Activated CD8-positive, alpha-beta memory T cell treated with anti-CD3 and anti-CD28 coated beads, Interleukin-2, amount 50 U/mL, for 1 hour (primary cell): ENCODE measurements at regions not wholly inside any gene's neighbourhood (a gene's known extent, or its start where the extent isn't known, plus 50 kb on each side); places are given as distances from the start of the nearest gene placed in this dataset.

Source experiments
- DNase-seq: peaks from one replicate; pipeline ENCODE4 v3.0.0-alpha.2; 2020; ENCODE audit errors: extremely low read depth

DNA sequence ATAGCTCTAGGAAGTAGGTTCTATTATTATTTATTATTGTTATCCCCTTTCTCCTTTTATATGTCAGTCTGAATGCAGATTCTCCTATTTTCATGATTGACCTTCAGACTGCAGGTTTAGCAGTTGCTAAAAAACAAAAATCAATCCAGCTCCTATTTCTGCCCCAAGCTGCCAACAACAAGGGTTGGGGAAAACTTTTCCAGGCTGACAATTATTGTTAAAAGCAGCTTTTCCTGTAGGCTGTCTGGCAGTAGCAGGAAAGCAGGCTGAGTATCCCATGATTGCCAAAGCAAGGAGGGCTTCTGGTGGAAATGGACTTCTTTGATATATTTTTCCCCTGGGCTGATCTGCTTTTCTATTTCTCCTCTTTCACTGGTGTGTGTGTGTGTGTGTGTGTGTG is 78.0 kb upstream of the CTLA4 start:
- DNase-seq = no peak

DNA sequence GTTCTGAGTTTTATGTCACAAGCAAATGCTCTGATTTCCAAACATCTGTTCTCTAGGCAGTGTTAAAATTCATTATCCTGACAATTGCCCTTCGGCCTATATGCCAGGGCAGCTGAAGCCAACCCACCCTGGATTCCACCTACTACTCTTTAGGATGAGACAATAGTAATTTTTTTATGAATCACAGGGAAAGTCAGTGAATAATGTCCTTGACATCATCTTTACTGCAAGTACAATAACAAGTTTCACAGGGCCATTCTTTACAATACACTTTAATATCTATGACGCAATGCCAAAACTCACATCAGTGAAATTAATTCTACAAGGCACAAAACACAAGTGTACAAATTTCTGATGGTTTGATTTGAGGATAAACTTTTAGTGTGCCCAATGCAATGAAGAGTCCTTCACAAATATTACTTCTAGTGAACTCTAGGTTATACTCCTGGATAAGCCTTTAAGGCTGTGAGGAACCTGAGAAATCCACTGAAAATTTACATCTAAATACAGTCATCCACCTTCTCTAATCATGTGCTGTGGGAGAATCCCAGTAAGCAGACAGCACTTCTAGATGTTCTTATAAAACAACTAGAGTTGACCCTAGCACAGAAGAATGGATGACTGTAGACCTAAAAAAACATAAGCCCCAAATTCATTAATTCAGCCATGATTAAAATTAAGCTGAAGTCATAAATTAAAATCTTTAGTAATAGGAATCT is 77.3 kb upstream of the CTLA4 start:
- no peak for DNase-seq

DNA sequence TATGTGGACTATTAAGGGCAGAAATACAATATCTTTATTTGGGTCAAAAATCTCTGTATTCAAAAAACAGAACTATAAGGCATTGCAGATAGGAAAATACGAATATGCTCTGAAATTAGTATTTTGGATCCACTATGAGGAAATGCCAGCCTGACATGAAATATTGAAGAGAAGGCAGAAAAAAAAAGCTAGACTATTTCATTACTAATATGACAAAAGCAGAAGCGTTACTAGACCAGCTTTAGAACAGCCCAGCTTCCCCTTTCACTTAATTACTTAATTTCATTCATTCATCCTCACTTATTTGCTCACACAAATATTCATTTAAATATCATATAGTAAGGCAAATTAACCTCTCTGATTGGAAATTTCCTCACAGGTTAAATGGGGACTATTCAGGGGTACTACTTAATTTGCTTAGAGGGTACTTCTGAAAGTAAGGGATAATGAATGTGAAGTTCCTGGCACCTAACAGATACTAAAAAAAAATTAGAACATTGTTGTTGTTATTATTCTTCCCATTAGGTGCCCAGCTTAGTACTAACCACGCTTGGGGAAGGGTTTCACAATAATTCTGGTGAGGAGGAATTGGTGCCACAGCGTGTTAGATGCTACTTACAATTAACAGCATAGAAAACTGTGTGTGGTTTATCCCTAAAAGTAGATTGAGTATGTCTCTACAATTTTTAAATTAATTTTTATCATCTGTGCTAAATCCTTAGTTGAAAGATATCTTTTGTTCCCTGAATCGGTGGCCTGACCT is 71.1 kb upstream of the CTLA4 start:
- DNase-seq = no peak

DNA sequence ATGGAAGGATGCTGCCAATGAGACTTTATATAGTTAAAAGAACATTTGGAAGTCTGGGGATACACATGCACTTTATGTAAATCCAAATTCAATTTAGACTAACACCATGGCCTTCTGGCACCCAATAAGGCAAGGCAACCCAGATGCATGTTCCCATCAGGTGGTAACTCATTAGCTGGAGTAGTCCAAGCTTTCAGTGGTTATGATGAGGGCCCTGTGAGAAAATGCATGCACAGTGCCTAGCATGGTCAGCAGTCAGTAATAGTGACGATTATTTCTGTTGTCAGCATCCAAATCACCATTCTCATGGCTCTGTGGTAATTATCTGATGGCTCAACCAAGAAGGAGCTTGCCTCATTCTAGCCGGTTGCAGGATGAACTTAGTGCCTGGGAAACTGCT is 70.3 kb upstream of the CTLA4 start:
- DNase-seq = no peak

DNA sequence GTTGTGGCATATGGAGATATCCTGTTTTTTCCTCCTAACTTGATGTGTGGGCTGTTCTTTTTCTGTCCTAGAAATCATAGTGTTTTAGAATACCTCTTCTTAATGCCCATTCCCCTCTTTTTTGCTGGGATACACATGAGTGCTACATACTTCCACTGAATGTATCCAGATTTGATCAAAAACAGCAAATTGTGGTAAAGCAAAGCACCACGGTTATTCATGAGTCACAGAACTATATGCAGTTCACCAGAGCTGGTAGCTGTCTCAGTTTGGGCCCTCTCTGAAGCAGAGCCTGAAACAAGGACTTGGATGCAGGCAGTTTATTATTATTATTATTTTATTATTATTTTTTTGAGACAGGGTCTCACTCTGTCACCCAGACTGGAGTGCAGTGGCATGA is 69.9 kb upstream of the CTLA4 start:
- no peak for DNase-seq

DNA sequence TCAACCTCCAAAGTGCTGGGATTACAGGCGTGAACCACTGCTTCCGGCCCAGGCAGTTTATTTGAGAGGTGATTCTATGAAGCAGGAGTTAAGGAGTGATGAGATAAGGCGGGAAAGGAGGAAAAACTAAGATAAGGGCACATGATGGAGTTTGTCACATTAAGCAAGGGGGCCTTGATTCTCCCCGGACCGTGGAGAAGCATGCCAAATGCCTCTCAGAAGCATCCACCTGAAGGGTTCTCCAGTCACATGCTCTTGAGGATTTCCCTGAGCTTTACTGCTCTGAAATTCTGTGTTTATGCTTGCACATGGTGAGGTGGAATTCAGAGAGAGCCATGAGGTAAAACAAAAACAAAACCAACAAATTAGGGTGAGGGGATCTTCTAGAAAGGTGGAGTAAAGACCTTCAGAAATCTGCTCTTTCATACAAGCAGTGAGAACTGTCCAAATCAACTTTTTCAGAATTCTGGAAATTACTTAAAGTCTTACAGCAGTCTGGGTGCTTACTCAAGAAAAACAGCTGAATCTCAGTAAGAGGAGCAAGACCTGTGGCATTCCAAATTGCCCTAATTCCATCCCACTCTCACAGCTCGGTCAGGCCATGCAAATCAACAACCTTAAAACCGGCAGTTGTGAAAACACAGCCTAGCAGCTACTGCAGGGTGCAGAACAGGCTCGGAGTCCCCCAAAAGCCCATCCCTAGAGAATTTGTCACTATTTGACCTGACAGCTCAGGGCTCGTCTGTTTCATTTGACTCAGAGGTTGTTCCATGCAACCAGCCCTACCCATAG is 69.1 kb upstream of the CTLA4 start:
- no peak for DNase-seq

DNA sequence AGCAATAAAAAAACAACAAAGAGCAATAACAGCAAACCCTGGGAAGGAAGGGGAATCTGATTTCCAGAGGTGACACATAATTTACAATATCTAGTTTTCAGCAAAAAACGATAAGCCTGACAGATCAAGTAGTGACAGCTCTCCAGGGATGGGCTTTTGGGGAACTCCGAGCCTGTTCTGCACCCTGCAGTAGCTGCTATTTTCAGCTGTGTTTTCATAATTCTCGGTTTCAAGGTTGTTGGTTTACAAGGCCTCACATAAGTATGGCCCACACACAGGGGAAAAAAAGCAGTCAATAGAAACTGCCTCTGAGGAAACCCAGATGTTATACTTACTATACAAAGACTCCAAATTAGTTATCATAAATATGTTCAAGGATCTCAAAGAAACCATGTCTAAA is 67.7 kb upstream of the CTLA4 start:
- no peak for DNase-seq

DNA sequence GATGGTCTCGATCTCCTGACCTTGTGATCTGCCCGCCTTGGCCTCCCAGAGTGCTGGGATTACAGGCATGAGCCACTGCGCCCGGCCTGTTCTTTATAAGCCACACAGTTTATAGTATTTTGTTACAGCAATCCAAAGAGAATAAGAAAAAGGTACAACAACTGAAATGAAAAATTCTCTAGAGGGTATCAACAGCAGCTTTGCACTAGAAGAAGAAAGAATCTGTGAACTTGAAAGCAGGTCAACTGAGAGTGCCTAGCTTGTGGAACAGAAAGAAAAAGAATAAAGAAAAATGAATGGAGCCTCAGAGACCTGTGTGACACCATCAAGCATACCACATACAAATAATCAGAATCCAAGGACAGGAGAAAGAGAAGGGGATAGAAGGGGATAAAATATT is 66.8 kb upstream of the CTLA4 start:
- no peak for DNase-seq

DNA sequence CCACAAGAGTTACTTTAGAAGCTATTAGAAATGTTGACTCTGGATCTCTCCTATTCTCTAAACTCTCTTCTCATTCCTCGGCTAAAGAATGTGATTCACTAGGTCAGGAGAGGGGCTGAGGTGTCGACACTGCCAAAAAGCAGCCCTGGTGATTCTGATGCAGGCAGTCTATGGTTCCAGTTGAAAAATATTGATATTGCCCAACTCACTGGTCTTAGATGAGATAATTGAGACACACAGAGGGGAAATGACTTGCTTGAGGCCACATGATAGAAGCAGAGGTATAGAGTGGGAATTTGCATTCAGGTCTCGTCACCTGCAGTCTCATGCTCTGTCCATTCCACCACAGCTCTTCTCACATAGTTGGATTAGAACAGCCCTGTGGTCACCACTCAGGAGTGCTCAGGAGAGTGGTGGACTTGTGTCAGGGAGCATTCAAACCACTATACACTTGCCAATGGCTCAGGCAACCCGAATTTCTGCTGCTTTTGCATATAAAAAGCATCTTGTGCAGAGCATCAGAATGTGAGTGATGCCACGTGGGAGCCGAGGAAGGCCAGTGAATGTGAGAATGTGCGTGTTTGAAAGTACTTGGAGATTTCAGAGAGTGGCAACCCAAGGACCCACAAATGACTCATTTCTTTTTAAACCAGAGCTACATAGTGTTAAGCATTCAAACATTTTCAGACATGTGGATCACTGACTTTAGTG is 65.1 kb upstream of the CTLA4 start:
- no peak for DNase-seq

DNA sequence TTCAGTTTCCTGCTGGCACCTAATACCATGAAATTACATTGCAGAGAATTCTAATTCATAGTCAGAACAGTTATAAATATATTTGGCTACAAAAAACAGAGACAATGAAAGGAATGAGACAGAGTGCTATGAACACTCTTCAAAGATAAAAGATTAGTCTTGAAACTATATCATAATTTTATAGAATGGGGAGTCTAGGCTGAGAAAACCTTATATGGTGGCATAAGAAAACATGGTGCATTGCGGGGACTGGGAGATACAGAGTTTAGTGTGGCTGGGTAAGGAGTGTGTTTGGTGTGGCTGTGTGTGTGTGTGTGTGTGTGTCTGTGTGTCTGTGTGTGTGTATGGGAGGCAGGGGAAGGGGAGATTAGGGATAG is 64.5 kb upstream of the CTLA4 start:
- no peak for DNase-seq

DNA sequence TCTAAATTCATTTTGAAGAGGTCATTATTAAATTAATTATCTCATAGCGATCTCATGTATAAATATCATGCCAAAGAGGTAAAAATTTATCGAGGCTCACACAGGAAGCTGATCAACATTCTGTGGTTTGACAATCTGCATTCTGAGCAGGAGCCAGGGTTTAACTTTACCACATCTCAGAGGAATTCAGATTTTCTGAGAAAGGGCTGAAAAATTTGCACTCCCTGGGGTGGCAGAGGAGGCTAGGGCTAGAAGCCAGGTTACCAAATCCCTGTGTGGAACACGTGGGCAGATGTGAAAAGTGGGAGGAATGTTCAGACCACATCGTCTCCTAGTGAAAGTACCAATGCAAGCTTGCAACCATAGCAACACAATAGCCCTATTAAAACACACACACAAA is 63.5 kb upstream of the CTLA4 start:
- no peak for DNase-seq

DNA sequence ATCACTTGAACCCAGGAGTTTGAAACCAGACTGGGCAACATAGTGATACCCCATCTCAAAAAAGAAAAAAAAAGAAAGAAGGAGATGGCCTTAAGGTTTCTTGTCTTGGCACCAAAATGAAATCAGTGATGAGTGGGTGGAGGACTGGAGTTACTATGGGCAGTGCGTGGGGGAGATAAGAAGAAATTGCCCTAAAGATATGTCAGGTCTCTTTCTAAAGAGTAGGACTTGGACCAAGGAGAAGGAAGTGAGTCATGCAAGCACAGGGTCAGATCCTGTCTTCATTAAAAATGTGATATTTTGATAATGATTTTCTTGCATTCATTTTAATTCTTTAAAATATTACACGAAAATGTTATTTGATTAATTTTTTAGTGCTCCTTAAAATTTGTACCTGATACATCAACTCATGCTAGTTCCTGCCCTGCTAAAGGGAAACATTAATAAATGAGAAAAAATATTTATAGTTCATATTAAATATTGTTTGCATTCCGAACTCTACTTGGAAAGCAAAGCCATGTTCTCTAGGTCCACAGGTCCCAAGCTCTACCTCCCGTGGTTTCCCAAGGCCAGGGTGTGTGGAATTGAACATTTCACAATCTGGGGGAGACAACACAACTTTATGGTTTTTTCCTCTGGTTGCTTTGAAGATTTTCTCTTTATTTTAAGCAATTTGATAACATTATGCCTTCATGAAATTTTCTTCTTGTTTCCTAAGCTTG is 62.6 kb upstream of the CTLA4 start:
- no peak for DNase-seq

DNA sequence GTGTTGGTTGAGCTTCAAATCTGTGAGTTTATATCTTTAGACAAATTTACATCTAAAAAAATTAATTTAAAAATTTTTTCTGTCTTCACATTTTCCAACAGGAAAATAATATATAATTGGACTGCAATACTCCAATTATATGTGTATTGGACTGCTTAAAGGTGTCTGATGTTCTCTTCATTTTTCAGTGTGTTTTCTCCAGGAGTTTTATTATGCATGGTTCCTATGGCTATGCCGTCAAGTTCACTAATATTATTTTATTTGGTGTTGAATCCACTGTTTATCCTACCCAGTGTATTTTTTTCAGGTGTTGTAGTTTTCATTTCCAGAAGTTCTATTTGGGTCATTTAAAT is 62.1 kb upstream of the CTLA4 start:
- no peak for DNase-seq

DNA sequence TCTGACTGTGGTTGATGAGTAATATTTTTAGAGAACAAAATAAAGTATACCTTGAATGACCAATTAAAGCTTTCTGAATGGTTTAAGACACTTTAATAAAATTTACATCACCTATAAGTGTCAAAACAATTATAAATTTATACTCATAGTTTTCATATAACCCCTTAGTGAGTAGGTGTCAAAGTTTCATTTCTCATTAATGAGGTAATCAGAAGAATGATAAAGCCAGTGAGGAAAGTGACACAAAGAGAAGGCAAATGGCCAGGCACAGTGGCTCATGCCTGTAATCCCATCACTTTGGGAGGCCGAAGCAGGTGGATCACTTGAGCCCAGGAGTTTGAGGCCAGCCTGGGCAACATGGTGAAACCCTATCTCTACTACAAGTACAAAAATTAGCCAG is 60.8 kb upstream of the CTLA4 start:
- no peak for DNase-seq

DNA sequence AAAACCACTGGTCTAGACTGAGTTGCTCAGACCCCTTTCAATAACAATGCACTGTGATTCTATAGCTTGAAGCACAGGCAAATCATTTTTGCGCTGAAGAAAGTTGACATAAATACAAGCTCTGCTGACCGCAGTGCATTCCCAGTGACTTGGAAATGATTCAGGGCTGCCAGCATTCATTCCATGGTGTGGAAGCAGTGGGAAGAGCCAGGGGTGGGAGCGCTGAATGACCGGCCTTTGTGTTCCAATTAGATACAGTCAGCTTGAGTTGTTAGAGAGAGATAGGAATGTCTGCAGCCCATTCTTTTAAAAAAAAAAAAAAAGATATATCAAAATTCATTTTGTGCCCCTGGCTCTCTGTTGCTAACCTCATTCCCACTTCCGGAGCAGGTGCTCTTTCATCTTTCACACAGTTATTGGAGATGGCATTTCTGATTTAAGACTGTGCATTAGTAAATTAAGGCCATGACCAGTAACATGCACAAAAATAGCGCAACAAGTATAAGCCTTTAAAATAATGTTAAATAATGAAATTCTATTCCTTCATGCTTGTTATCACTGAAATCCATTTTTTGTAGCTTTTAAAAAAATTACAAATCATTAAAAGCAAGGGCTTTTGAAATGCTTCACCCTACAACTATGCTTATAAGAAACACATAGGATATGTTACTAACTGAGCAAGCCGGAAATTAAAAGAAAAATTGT is 59.4 kb upstream of the CTLA4 start:
- no peak for DNase-seq

DNA sequence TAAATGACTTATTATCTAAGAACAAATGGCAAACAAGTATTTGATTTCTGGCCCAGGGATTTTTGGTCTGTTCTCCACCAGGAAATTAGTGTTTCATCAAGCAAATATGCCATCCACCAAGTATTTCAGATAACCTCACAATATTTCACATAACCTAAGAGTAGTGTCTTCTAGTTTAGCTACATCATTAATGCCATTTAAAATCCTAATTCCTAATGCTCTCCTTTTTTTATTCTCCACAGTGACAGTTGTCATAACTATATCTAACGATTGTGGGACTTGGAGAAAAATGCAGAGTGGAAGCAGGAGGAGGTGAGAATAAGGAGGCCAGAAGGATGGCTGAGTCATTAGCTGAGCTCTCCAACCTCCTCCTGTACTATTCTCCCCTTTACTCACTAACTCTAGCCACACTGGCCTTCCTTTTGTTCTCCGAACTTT is 58.5 kb upstream of the CTLA4 start:
- DNase-seq = no peak

DNA sequence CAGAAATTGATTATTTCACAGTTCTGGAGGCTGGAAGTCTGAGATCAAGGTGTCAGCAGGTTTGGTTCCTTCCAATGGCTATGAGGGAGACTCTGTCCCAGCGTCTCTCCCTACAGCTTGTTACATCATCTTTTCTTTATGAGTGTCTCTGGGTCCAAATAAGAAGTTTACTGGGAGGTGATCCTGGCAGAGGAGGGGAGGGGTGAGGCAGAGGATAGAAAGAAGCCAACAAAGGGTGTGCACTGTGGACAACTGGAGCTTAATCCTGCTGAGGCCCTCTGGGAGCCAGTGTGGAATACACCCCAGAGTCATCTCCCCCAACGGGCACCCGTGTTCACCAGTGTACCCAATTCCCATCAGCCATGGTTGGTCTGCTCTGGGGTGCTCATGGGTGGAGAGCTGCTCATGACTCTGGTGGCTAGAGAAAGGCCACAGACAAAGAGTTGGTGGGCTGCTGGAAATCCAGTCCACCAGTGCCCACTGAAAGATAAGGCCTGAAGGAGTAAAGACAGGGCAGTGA is 57.5 kb upstream of the CTLA4 start:
- DNase-seq = no peak

DNA sequence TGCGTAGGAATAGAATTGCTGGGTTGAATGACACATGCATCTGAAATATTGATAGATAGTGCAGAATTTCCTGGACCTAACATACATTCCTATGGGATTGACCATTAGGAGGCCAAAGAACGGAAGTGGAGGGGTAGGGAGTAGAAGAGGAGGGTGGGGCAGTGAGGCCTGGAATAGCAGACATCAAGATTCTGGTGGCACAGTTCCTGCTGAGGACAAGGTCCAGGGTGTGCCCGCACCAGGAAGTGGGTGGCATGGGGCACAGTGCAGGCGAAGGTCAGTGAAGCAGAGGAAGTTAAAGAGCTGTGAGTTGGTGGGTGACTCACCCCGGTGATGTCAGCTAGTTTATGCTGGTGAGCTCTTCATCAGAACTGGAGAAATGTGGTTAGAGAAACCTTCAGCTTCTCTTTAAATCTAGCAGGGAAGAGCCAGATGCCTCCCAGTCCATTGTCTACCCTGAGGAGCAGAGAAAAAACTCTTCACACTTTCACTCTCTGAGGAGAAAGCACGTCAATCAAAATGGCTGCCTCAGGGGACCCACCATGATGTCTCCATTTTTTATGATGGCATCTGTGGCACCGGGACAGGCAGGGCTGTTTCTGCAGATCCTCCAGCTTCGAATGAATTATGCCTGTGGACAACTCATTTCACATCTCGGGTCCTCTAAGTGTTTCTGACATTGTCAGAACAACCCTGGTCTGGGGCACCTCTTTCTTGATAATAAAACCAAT is 55.9 kb upstream of the CTLA4 start:
- DNase-seq = peak; percentile 17

DNA sequence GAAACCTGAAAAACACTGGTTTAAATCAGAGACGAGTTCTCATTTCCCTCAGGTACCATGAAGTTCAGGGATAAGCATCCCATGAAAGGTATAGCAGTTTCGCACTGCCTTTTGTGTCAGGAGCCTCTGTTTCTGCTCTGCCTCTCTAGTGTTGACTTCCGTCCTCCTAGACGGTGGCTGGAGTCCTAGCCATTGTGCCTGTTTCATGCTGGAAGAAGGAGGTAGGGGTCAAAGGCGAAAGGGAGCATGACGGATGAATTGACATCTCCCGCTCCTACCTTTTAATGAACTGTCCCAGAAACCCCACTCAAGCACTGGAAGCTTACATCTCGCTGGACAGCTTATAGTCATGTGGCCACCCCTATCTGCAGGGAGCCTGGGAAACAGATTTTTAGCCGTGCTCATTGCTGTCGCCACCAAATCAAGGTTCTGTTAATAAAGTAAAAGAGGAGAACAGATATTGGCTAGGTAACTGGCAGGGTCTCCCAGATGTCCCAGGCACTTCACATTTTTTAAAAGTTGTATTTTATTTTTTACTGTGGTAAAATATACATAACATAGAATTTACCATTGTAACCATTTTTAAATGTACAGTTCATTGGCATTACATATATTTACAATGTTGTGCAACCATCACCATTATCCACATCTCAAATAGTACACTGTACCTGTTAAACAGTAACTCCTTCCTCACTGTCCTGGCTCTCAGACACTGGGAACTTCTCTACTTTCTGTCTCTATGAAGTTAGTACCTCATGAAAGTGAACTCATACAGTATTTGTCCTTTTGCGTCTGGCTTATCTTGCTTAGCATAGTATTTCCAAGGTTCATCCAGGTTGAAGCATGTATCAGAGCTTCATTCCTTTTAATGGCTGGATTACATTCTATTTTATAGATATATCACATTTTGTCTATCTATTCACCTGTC is 55.0 kb upstream of the CTLA4 start:
- DNase-seq = no peak
